HG03045 (cell line): ENCODE measurements at regions not wholly inside any gene's neighbourhood (a gene's known extent, or its start where the extent isn't known, plus 50 kb on each side); places are given as distances from the start of the nearest gene placed in this dataset.

Experiments used
- ATAC-seq: cut with Tn5 transposase; IDR thresholded peaks from one replicate; pipeline ENCODE4 v1.9.1; 2021; ENCODE audit warnings: mild to moderate bottlenecking, moderate library complexity; ENCODE audit not compliant: unreplicated experiment

DNA sequence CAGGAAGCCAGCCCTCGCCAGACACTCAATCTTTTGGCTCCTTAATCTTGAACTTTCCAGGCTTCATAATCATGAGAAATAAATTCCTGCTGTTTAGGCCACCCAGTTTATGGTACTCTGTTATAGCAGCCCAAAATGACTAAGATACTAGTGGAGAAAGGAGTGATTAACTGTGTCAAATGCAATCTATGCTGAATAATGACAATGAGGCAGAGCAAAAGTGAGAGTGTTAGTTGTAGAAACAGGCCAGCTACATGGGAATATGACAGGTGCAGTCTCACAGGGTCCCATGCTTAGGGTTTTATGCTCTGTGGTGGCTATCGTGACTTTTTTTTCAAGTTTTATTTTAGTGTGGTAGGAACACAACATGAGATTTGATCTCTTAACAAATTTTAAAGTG, 888.8 kb downstream of the TTLL7 start:
- ATAC-seq, result no peak

DNA sequence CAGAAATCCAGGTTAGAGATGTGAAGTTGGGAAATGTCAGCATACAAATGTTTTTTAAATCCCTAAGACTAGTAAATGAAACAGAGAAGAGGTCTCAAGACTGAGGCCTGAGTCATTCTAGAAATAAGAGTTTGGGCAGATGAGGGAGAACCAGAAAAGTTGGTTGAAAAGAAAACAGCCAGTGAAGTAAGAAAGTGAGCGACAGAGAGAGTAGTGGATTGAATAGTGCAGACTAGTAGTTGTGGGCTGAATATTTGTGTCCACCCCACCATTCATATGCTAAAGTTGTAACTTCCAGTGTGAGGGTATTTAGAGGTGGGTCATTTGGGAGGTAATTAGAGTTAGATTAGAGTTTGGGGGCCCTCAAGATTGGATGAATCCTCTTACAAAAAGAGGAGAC, 889.2 kb downstream of the TTLL7 start:
- ATAC-seq, result no peak

GRCh38 chr1:83104558-83104957, 894.4 kb downstream of the TTLL7 start:
- no peak for ATAC-seq

- ATAC-seq, result no peak
These were observed 895.6 kb downstream of the TTLL7 start for GRCh38 chr1:83103341-83103740.

DNA sequence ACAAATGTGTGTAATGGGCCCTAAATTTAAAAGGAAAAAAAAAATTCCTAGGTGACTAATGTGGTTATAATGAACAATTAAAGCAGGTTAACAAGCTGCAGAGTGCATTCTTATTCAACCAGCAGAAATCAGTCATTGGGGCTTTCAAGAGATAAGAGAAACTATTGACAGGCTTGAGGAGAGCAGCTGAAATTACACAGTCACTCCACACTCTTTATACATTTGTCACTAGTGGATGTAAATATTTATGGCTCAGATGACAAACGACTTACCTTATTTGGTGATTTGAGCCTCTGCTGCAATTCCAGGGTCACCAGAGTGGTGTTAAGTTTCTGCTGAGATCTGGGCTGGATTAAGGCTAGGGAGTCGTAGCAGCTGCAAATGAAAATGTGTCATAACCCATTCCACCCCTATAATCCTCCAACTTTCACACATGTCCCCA, 896.3 kb downstream of the TTLL7 start:
- no peak for ATAC-seq

GRCh38 chr1:83101406-83101805, 897.5 kb downstream of the TTLL7 start:
- ATAC-seq, result no peak

DNA sequence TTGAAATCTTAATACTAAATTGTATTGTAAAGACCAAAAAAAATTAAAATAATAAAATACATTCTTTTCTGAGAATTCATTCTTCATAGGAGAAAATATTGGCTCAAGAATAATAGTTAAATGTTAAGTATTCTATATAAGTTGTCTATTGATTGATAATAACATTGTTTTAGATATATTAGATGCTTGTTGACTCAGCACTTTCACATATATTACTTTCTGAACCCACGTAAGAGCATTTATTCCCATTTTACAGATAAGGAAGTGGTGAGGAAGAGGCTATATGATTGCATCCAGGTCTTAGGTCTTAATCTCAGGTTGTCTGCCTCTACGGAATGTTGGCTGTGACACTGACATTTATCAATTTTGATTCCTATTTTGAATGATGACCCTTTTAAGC, 898.8 kb downstream of the TTLL7 start:
- ATAC-seq, result no peak

- ATAC-seq, result no peak
These were observed 900.1 kb downstream of the TTLL7 start for GRCh38 chr1:83098791-83099190.

DNA sequence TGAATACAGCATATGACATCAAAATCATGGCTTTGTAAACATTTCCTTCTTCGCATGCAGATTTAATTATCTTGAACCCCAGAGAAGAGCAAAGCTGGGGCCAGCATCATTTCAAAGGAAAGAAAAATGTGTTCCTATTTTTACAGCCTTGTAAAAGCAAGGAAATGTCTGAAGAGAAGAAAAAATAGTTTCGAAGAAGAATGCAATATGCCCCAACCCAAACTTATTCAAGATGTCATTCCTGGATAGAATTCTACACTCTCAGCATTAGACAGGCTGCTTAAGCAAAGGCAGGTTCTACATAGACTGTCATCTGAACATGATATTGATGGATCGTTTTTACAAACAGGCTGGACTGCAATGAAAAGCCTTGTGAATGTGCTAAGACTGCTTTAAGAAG, 900.8 kb downstream of the TTLL7 start:
- ATAC-seq, result no peak

GRCh38 chr1:83097715-83098114, 901.2 kb downstream of the TTLL7 start:
- ATAC-seq, result no peak

- ATAC-seq, result no peak
These were observed 903.4 kb downstream of the TTLL7 start for GRCh38 chr1:83095570-83095969.

GRCh38 chr1:83090195-83090594, 908.7 kb downstream of the TTLL7 start:
- ATAC-seq, result no peak

DNA sequence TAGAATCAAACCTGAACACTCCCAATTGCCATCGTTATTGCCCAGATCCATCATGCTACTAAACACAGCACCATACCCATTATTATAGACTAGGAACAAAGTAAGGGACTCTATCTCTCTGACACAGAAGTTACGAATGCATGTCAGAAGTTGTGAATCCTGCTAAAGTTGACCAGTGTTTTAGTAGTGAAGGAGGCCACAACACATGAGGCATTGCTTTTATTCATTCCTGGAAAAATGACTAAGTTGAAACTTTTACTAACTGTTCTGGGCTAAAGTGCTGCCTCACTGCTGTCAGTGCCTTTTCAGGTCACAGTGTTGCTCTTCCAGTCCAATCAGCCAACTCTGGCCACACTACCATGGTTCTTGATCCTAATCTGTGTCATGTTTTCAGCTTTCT, 911.1 kb downstream of the TTLL7 start:
- ATAC-seq, result no peak

DNA sequence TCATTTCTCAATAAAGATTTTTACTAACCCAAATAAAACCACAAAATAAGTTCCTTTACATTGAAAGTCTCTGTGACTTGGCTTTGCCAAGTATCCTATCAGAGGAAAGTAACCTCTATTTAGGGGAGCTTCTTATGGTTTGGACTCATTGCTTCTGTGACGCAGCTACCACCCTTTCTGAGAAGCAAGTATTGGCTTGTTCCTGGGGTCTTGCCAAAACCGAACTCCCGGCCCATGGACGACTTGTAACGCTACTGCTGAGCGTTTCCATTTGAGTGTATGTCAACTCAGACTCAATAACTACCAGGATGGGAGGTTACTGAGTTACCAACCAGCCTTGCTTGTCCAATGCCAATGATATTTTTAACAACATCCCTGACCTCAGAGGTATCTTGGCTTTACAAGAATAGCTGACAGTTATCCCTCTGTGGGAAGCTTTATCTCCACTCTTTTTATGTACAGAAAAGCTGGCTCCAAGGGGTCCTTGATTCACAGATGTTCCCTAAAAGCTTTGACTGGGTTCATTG, 911.9 kb downstream of the TTLL7 start:
- no peak for ATAC-seq

- no peak for ATAC-seq
These were observed 912.6 kb downstream of the TTLL7 start for GRCh38 chr1:83086346-83086745.

GRCh38 chr1:83083589-83084224, 915.2 kb downstream of the TTLL7 start:
- no peak for ATAC-seq

- no peak for ATAC-seq
These were observed 921.5 kb downstream of the TTLL7 start for GRCh38 chr1:83077411-83077810.

- no peak for ATAC-seq
These were observed 923.8 kb downstream of the TTLL7 start for GRCh38 chr1:83075107-83075506.

- ATAC-seq, result no peak
These were observed 931.0 kb downstream of the TTLL7 start for GRCh38 chr1:83067954-83068353.

GRCh38 chr1:83065952-83066727, 932.8 kb downstream of the TTLL7 start:
- no peak for ATAC-seq

GRCh38 chr1:83064589-83065242, 934.2 kb downstream of the TTLL7 start:
- ATAC-seq, result no peak
